DMS 273 (cell line): ENCODE measurements at regions not wholly inside any gene's neighbourhood (a gene's known extent, or its start where the extent isn't known, plus 50 kb on each side); places are given as distances from the start of the nearest gene placed in this dataset.

ENCODE experiments used
- DNase-seq: peaks from one replicate; lab custom pipeline; 2025; ENCODE audit not compliant: unreplicated experiment; lab: John Stamatoyannopoulos, UW

- no peak for DNase-seq
Observed at GRCh38 chr10:128520211-128520815, 394.1 kb upstream of the MKI67 start.

- DNase-seq: no peak
Observed at GRCh38 chr10:128522551-128523308, 396.5 kb upstream of the MKI67 start.

- no peak for DNase-seq
Observed at GRCh38 chr10:128525444-128525843, 399.2 kb upstream of the MKI67 start.

GRCh38 chr10:128525936-128526335, 399.7 kb upstream of the MKI67 start:
- no peak for DNase-seq

GRCh38 chr10:128526791-128527375, 400.7 kb upstream of the MKI67 start:
- DNase-seq: peak; percentile 60

GRCh38 chr10:128527711-128528110, 401.5 kb upstream of the MKI67 start:
- no peak for DNase-seq

GRCh38 chr10:128528167-128528566, 401.9 kb upstream of the MKI67 start:
- no peak for DNase-seq

GRCh38 chr10:128528781-128529180, 402.6 kb upstream of the MKI67 start:
- no peak for DNase-seq

- DNase-seq: no peak
Observed at GRCh38 chr10:128529225-128529624, 403.0 kb upstream of the MKI67 start.

- DNase-seq: peak; percentile 39
Observed at GRCh38 chr10:128530301-128530700, 404.1 kb upstream of the MKI67 start.

- DNase-seq: no peak
Observed at GRCh38 chr10:128530946-128531345, 404.7 kb upstream of the MKI67 start.

- no peak for DNase-seq
Observed at GRCh38 chr10:128534686-128535085, 408.5 kb upstream of the MKI67 start.

GRCh38 chr10:128536259-128536658, 410.0 kb upstream of the MKI67 start:
- DNase-seq: no peak

- peak; percentile 44 for DNase-seq
Observed at GRCh38 chr10:128537834-128538330, 411.7 kb upstream of the MKI67 start.

- DNase-seq: no peak
Observed at GRCh38 chr10:128538671-128539070, 412.4 kb upstream of the MKI67 start.

GRCh38 chr10:128539510-128540127, 413.4 kb upstream of the MKI67 start:
- peak; percentile 18 for DNase-seq

GRCh38 chr10:128540128-128540762, 414.0 kb upstream of the MKI67 start:
- no peak for DNase-seq

GRCh38 chr10:128540781-128541761, 414.8 kb upstream of the MKI67 start:
- peak; percentile 87 for DNase-seq

- peak; percentile 8 for DNase-seq
Observed at GRCh38 chr10:128541926-128542475, 415.8 kb upstream of the MKI67 start.

- no peak for DNase-seq
Observed at GRCh38 chr10:128542659-128543058, 416.4 kb upstream of the MKI67 start.
